ENCODE measurements at regions not wholly inside any gene's neighbourhood (a gene's known extent, or its start where the extent isn't known, plus 50 kb on each side); places are given as distances from the start of the nearest gene placed in this dataset.

DNA sequence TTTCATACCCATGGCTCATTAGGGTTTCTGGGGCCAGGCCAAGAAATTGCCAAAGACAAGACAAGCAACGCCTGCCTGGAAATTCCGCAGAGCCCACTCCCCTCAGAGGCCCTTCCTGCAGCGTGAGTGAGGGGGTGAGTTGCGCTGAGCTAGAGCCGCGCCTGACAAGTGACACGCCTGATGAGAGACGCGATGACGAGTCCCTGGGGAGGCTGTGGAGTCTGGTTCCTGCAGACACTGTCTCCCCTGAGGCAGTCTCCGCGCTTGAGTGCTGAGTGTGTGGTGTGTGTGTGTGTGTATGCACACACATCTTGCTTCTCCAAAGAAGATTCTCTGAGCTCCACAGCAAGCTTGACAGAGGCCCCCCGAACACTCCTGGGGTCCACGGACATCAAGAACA, 269.8 kb downstream of the BCOR start:
- Histone ChIP-seq H3K27me3 (replicated peaks; ENCODE audit: insufficient read depth) (no peaks in the 10 kb centered on the region), H3K4me1 (ENCODE audit: insufficient read depth) (no peaks in the 10 kb centered on the region), H2AFZ (no peak overlapping the region), H3K9me3 (ENCODE audit: low read depth) (no peaks in the 10 kb centered on the region), H3K36me3 (ENCODE audit: low read depth) (no peaks in the 10 kb centered on the region), H3K4me2 (ENCODE audit: unreplicated experiment) (no peak overlapping the region), H3K27ac (no peak overlapping the region), H3K79me2 (ENCODE audit: insufficient read depth) (no peaks in the 10 kb centered on the region), H4K20me1 (ENCODE audit: insufficient read depth) (no peaks in the 10 kb centered on the region), H3K9me2 (ENCODE audit: insufficient read depth) (no peaks in the 10 kb centered on the region), H3K4me3 (no peak overlapping the region), H3K9ac (no peak overlapping the region), H3F3A (ENCODE audit: insufficient read depth) (no peaks in the 10 kb centered on the region)
- DNase-seq = no peak
- no peak for TF ChIP-seq EZH2 (IDR thresholded peaks at IDR 0.05; ENCODE audit: insufficient read depth, poor library complexity, severe bottlenecking)
- no peak for TF ChIP-seq EZH2phosphoT487 (IDR thresholded peaks at IDR 0.05; ENCODE audit: insufficient read depth, low read depth)
- in situ Hi-C loops (cut with MboI) = no loop called here
- 58 to 76% methylated on average over 4 to 14 of the region's 14 CpGs for WGBS, 2 experiments (ENCODE audit: low coverage in 1 of 2, low lambda C conversion rate in 2 of 2, missing lambda C conversion rate in 2 of 2)

DNA sequence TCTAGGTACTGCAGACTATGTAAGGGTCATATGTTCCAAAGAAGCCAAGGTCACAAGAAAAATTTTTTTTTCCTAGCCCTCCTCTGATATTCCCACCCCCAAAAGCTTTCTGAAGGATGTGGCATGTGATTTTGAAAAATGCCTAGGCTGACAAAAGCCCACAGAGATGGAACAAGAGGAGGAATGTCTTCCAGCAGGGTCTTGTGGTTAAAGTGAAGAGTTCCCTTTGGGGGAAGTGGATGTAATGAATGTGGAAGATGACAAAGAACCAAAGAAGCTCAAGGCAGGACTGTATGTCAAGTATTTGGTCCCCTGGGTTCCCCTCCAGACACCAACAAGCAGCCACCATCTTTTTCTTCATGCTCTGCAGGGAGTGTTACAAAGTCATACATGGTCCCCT, 268.8 kb downstream of the BCOR start:
- in situ Hi-C loops (cut with MboI) = no loop called here
- Histone ChIP-seq H4K20me1 (ENCODE audit: insufficient read depth) (no peaks in the 10 kb centered on the region), H3K9ac (no peak overlapping the region), H3K79me2 (ENCODE audit: insufficient read depth) (no peaks in the 10 kb centered on the region), H3K4me2 (ENCODE audit: unreplicated experiment) (no peak overlapping the region), H3K36me3 (ENCODE audit: low read depth) (no peaks in the 10 kb centered on the region), H3K9me2 (ENCODE audit: insufficient read depth) (no peaks in the 10 kb centered on the region), H3F3A (ENCODE audit: insufficient read depth) (no peaks in the 10 kb centered on the region), H3K27me3 (replicated peaks; ENCODE audit: insufficient read depth) (no peaks in the 10 kb centered on the region), H3K27ac (no peak overlapping the region), H2AFZ (no peak overlapping the region), H3K9me3 (ENCODE audit: low read depth) (no peaks in the 10 kb centered on the region), H3K4me3 (no peak overlapping the region), H3K4me1 (ENCODE audit: insufficient read depth) (no peaks in the 10 kb centered on the region)
- no peak for TF ChIP-seq EZH2 (IDR thresholded peaks at IDR 0.05; ENCODE audit: insufficient read depth, poor library complexity, severe bottlenecking)
- no peak for TF ChIP-seq EZH2phosphoT487 (IDR thresholded peaks at IDR 0.05; ENCODE audit: insufficient read depth, low read depth)
- DNase-seq = no peak

DNA sequence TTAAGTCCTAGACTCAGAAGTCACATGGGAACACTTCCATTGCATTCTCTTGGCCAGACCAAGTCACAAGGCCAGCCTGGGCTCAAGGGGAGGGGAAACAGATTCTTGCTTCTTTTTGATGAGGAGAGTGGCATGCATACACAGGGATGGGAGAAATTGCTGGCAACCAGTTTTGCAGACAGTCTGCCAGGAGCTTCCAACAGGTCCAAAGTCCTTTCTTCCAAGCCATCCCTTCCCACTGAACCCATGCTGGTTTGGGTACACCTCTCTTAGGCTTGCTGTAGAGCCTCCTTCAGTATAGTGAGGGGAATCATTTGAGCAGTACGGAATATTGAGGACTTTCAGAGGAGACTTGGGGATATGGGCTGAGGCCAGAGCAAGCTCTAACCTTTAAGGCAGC, 267.8 kb downstream of the BCOR start:
- H3K9me2 ChIP-seq (ENCODE audit: insufficient read depth) = no peaks in the 10 kb centered on the region
- H3K4me1 ChIP-seq (ENCODE audit: insufficient read depth) = no peaks in the 10 kb centered on the region
- H3K4me2 ChIP-seq (ENCODE audit: unreplicated experiment) = no peak overlapping the region
- H3K9ac ChIP-seq = no peak overlapping the region
- no peak overlapping the region for H3K4me3 ChIP-seq
- no peak overlapping the region for H2AFZ ChIP-seq
- no peaks in the 10 kb centered on the region for H3K27me3 ChIP-seq (replicated peaks; ENCODE audit: insufficient read depth)
- in situ Hi-C loops (cut with MboI) = no loop called here
- H3K9me3 ChIP-seq (ENCODE audit: low read depth) = no peaks in the 10 kb centered on the region
- WGBS, 2 experiments (ENCODE audit: low coverage in 1 of 2, low lambda C conversion rate in 2 of 2, missing lambda C conversion rate in 2 of 2) = 43% methylated on average over 1 of the region's 1 CpG
- DNase-seq = no peak
- H3K79me2 ChIP-seq (ENCODE audit: insufficient read depth) = no peaks in the 10 kb centered on the region
- H3F3A ChIP-seq (ENCODE audit: insufficient read depth) = no peaks in the 10 kb centered on the region
- H3K36me3 ChIP-seq (ENCODE audit: low read depth) = no peaks in the 10 kb centered on the region
- H4K20me1 ChIP-seq (ENCODE audit: insufficient read depth) = no peaks in the 10 kb centered on the region
- no peak overlapping the region for H3K27ac ChIP-seq
- TF ChIP-seq EZH2 (IDR thresholded peaks at IDR 0.05; ENCODE audit: insufficient read depth, poor library complexity, severe bottlenecking) (no peak), EZH2phosphoT487 (IDR thresholded peaks at IDR 0.05; ENCODE audit: insufficient read depth, low read depth) (no peak)

DNA sequence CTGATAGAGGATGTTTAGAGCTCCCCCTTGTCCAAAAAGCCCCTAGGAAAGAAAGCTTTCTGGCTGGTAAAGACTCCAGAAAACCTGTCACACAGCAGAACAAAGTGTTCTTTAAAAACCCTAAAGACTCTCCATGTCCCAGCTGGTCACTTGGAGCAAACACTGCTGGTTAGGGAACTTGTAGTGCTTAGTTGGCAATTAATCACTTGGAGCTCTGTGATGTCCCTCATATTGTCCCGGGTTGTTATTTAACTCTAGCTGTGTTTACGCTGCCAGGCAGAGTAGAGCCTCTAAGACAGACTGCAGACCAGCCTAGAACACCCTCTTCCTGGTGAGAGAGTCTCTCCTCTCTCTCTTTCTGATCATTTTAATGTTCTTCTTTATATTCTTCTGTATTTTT, 267.3 kb downstream of the BCOR start:
- Histone ChIP-seq H4K20me1 (ENCODE audit: insufficient read depth) (no peaks in the 10 kb centered on the region), H3K79me2 (ENCODE audit: insufficient read depth) (no peaks in the 10 kb centered on the region), H3K4me1 (ENCODE audit: insufficient read depth) (no peaks in the 10 kb centered on the region), H2AFZ (no peak overlapping the region), H3K4me2 (ENCODE audit: unreplicated experiment) (no peak overlapping the region), H3K4me3 (no peak overlapping the region), H3F3A (ENCODE audit: insufficient read depth) (no peaks in the 10 kb centered on the region), H3K9me2 (ENCODE audit: insufficient read depth) (no peaks in the 10 kb centered on the region), H3K36me3 (ENCODE audit: low read depth) (no peaks in the 10 kb centered on the region), H3K9me3 (ENCODE audit: low read depth) (no peaks in the 10 kb centered on the region), H3K27me3 (replicated peaks; ENCODE audit: insufficient read depth) (no peaks in the 10 kb centered on the region), H3K9ac (no peak overlapping the region), H3K27ac (no peak overlapping the region)
- no peak for DNase-seq
- no peak for TF ChIP-seq EZH2phosphoT487 (IDR thresholded peaks at IDR 0.05; ENCODE audit: insufficient read depth, low read depth)
- TF ChIP-seq EZH2 (IDR thresholded peaks at IDR 0.05; ENCODE audit: insufficient read depth, poor library complexity, severe bottlenecking) = no peak
- in situ Hi-C loops (cut with MboI) = no loop called here
- 38 to 44% methylated on average over 2 of the region's 2 CpGs for WGBS, 2 experiments (ENCODE audit: low coverage in 1 of 2, low lambda C conversion rate in 2 of 2, missing lambda C conversion rate in 2 of 2)

DNA sequence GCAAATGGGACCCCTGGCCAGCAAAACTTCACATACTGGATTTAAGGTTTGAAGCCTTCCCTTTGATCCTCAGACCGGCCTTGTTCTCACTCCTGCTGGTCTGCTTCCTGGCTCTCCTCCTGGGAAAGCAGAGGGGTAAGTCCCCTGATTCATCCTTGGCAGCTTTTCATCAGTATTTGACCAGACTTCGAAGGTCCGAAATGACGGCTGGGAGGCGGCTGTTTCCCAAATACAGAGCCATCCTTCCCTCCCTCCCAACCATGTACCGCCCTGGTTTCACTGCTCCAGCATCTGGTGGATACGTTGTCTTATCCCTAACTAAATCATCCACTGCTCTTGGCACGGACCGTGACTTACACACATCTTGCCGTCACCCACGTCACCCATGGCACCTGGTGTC, 265.5 kb downstream of the BCOR start:
- H4K20me1 ChIP-seq (ENCODE audit: insufficient read depth) = no peaks in the 10 kb centered on the region
- no peaks in the 10 kb centered on the region for H3K27me3 ChIP-seq (replicated peaks; ENCODE audit: insufficient read depth)
- WGBS, 2 experiments (ENCODE audit: low coverage in 1 of 2, low lambda C conversion rate in 2 of 2, missing lambda C conversion rate in 2 of 2) = 84 to 87% methylated on average over 11 of the region's 11 CpGs
- no peaks in the 10 kb centered on the region for H3F3A ChIP-seq (ENCODE audit: insufficient read depth)
- in situ Hi-C loops (cut with MboI) = no loop called here
- H2AFZ ChIP-seq = no peak overlapping the region
- no peaks in the 10 kb centered on the region for H3K4me1 ChIP-seq (ENCODE audit: insufficient read depth)
- no peak overlapping the region for H3K27ac ChIP-seq
- H3K4me3 ChIP-seq = no peak overlapping the region
- no peaks in the 10 kb centered on the region for H3K9me2 ChIP-seq (ENCODE audit: insufficient read depth)
- H3K9me3 ChIP-seq (ENCODE audit: low read depth) = no peaks in the 10 kb centered on the region
- H3K79me2 ChIP-seq (ENCODE audit: insufficient read depth) = no peaks in the 10 kb centered on the region
- TF ChIP-seq EZH2phosphoT487 (IDR thresholded peaks at IDR 0.05; ENCODE audit: insufficient read depth, low read depth) = no peak
- TF ChIP-seq EZH2 (IDR thresholded peaks at IDR 0.05; ENCODE audit: insufficient read depth, poor library complexity, severe bottlenecking) = no peak
- no peaks in the 10 kb centered on the region for H3K36me3 ChIP-seq (ENCODE audit: low read depth)
- no peak overlapping the region for H3K4me2 ChIP-seq (ENCODE audit: unreplicated experiment)
- no peak overlapping the region for H3K9ac ChIP-seq
- no peak for DNase-seq
